ENCODE measurements at regions not wholly inside any gene's neighbourhood (a gene's known extent, or its start where the extent isn't known, plus 50 kb on each side); places are given as distances from the start of the nearest gene placed in this dataset.

DNA sequence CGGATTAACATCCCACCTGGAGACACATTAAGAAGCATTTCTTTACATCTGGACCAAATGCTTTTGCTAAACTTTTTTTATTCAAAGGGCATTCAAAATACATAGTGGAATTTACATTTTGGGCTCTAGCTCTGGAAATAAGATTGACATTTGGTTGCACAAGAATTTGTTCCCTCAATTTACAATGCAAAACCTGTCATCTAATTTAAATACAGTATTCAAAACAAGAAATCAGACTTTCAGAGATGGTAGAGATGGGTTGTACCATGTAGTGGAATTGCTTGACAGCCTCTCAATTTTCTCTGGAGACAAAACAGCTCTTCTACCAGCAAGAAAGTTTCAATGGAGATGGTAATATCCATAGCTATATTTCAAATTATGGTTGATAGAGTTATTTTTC is 275.8 kb downstream of the ATP23 start:
- Histone ChIP-seq H3K9me3 (ENCODE audit: control insufficient read depth, insufficient read depth, low read length) (no peaks in the 10 kb centered on the region), H3K27ac (ENCODE audit: low read depth, low read length) (no peak overlapping the region), H3K27me3 (ENCODE audit: control insufficient read depth, insufficient read depth, low read length) (no peaks in the 10 kb centered on the region), H3K4me3 (ENCODE audit: low read depth, low read length) (no peak overlapping the region)
- TF ChIP-seq, protein P1, sequence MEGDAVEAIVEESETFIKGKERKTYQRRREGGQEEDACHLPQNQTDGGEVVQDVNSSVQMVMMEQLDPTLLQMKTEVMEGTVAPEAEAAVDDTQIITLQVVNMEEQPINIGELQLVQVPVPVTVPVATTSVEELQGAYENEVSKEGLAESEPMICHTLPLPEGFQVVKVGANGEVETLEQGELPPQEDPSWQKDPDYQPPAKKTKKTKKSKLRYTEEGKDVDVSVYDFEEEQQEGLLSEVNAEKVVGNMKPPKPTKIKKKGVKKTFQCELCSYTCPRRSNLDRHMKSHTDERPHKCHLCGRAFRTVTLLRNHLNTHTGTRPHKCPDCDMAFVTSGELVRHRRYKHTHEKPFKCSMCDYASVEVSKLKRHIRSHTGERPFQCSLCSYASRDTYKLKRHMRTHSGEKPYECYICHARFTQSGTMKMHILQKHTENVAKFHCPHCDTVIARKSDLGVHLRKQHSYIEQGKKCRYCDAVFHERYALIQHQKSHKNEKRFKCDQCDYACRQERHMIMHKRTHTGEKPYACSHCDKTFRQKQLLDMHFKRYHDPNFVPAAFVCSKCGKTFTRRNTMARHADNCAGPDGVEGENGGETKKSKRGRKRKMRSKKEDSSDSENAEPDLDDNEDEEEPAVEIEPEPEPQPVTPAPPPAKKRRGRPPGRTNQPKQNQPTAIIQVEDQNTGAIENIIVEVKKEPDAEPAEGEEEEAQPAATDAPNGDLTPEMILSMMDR (IDR thresholded peaks at IDR 0.05; ENCODE audit: low read depth, low read length) = no peak
- POLR2A ChIA-PET = no interaction called here
- no peak for DNase-seq (ENCODE audit: low read depth, low spot score)
- CTCF ChIA-PET = no interaction called here

GRCh38 chr12:58224536-58225105 is 283.3 kb downstream of the ATP23 start:
- CTCF ChIA-PET = no interaction called here
- H3K4me3 ChIP-seq (ENCODE audit: low read depth, low read length) = no peak overlapping the region
- DNase-seq (ENCODE audit: low read depth, low spot score) = no peak
- TF ChIP-seq, protein P1 (IDR thresholded peaks at IDR 0.05; ENCODE audit: low read depth, low read length) = no peak
- H3K27ac ChIP-seq (ENCODE audit: low read depth, low read length) = no peak overlapping the region
- POLR2A ChIA-PET = no interaction called here
- no peaks in the 10 kb centered on the region for H3K9me3 ChIP-seq (ENCODE audit: control insufficient read depth, insufficient read depth, low read length)
- peaks cover 8% of the 10 kb centered on the region for H3K27me3 ChIP-seq (ENCODE audit: control insufficient read depth, insufficient read depth, low read length)

DNA sequence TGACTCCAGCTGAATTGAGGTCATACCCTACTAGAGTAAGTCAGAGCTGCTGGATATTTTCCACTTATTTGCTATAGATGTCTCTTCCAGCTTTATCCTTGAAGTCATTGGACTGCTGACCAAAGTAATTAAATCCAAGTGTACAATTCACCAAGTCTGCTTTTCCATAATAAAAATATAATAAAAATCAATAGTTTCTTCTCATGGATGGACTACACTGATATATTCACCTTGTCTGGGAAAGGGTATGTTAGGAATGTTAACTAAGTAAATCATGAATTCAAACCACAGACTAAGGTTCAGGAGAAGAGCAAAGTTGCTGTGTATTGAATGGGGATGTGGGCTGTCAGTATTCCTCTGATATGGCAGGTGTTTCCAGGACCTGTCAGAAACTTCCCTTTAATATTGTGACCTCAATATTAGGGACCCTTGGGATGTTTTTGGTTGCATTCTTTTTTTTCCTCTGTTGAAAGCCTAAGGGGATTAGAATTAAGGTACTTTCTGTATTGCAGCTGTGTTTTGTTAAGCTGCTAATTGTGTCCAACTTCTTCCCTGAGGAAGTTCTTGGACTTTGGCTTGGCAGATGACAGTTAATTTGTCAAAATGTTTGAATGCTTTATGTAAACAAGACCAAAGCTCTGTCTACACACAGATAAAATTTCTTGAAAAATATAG is 284.0 kb downstream of the ATP23 start:
- Histone ChIP-seq H3K4me3 (ENCODE audit: low read depth, low read length) (no peak overlapping the region), H3K27ac (ENCODE audit: low read depth, low read length) (no peak overlapping the region), H3K9me3 (ENCODE audit: control insufficient read depth, insufficient read depth, low read length) (no peaks in the 10 kb centered on the region), H3K27me3 (ENCODE audit: control insufficient read depth, insufficient read depth, low read length) (peaks cover 8% of the 10 kb centered on the region)
- ChIA-PET POLR2A (no interaction called here), CTCF (no interaction called here)
- DNase-seq (ENCODE audit: low read depth, low spot score) = no peak
- TF ChIP-seq, protein P1 (IDR thresholded peaks at IDR 0.05; ENCODE audit: low read depth, low read length) = no peak

- TF ChIP-seq, protein P1 (IDR thresholded peaks at IDR 0.05; ENCODE audit: low read depth, low read length) = no peak
- H3K27ac ChIP-seq (ENCODE audit: low read depth, low read length) = no peak overlapping the region
Measured at GRCh38 chr12:58233886-58234285, 292.5 kb downstream of the ATP23 start.

GRCh38 chr12:58238411-58238810 is 297.0 kb downstream of the ATP23 start:
- no peak for DNase-seq (ENCODE audit: low read depth, low spot score)
- TF ChIP-seq, protein P1 (IDR thresholded peaks at IDR 0.05; ENCODE audit: low read depth, low read length) = no peak
- Histone ChIP-seq H3K4me3 (ENCODE audit: low read depth, low read length) (no peak overlapping the region), H3K27ac (ENCODE audit: low read depth, low read length) (no peak overlapping the region), H3K27me3 (ENCODE audit: control insufficient read depth, insufficient read depth, low read length) (no peaks in the 10 kb centered on the region), H3K9me3 (ENCODE audit: control insufficient read depth, insufficient read depth, low read length) (no peaks in the 10 kb centered on the region)
- POLR2A ChIA-PET = no interaction called here
- CTCF ChIA-PET = no interaction called here

More at GRCh38 chr12:58233886-58234285, 292.5 kb downstream of the ATP23 start:
- Histone ChIP-seq H3K4me3 (ENCODE audit: low read depth, low read length) (no peak overlapping the region), H3K27me3 (ENCODE audit: control insufficient read depth, insufficient read depth, low read length) (no peaks in the 10 kb centered on the region), H3K9me3 (ENCODE audit: control insufficient read depth, insufficient read depth, low read length) (no peaks in the 10 kb centered on the region; the same call in 1 of the 2 replicates)
- DNase-seq (ENCODE audit: low read depth, low spot score) = no peak
- CTCF ChIA-PET = no interaction called here
- POLR2A ChIA-PET = no interaction called here
